ENCODE measurements at regions not wholly inside any gene's neighbourhood (a gene's known extent, or its start where the extent isn't known, plus 50 kb on each side); places are given as distances from the start of the nearest gene placed in this dataset.
"Not testable (repeated sequence)": the region's sequence is repeated elsewhere in the genome, so short reads cannot be mapped to it uniquely, and the experiment has no call there.

- Histone ChIP-seq H3K9me3 (no peaks in the 10 kb centered on the region), H3K4me3 (no peak overlapping the region), H3K27me3 (no peaks in the 10 kb centered on the region), H3K36me3 (no peaks in the 10 kb centered on the region), H3K27ac (replicated peaks in 1 of 4) (no peak overlapping the region), H3K4me1 (no peaks in the 10 kb centered on the region)
- TF ChIP-seq POLR2A (IDR thresholded peaks at IDR 0.05; ENCODE audit: low read depth) (no peak), EP300 (IDR thresholded peaks at IDR 0.05) (no peak), POLR2AphosphoS5 (IDR thresholded peaks at IDR 0.05) (no peak)
- TF ChIP-seq, protein P1, sequence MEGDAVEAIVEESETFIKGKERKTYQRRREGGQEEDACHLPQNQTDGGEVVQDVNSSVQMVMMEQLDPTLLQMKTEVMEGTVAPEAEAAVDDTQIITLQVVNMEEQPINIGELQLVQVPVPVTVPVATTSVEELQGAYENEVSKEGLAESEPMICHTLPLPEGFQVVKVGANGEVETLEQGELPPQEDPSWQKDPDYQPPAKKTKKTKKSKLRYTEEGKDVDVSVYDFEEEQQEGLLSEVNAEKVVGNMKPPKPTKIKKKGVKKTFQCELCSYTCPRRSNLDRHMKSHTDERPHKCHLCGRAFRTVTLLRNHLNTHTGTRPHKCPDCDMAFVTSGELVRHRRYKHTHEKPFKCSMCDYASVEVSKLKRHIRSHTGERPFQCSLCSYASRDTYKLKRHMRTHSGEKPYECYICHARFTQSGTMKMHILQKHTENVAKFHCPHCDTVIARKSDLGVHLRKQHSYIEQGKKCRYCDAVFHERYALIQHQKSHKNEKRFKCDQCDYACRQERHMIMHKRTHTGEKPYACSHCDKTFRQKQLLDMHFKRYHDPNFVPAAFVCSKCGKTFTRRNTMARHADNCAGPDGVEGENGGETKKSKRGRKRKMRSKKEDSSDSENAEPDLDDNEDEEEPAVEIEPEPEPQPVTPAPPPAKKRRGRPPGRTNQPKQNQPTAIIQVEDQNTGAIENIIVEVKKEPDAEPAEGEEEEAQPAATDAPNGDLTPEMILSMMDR (IDR thresholded peaks at IDR 0.05) = no peak
- intact Hi-C loops (cut with DNase I) = no loop called here
- WGBS = 88% methylated on average over 8 of the region's 10 CpGs
- no peak for DNase-seq (ENCODE audit: extremely low spot score)
Measured at GRCh38 chr1:229924639-229925038, 142.4 kb upstream of the GALNT2 start.

DNA sequence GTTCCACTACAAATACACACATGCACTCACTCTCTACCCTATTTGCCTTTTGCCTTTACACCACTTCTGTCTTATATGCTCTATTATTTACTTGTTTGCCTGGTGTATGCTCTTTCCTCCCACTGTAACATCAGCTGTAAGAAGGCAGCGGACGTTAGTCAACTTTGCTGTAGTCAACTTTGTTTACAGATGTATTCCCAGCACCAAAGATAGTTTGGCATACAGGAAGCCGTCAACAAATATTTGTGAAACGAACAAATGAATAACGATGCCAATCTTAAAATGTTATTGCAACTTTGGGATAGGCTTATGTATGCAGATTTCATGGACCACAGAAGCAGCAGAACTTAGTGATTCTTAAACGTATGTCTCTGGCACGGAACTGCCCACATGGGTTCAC, 138.3 kb upstream of the GALNT2 start:
- TF ChIP-seq, protein P1 (IDR thresholded peaks at IDR 0.05) = no peak
- TF ChIP-seq POLR2AphosphoS5 (IDR thresholded peaks at IDR 0.05) (no peak), EP300 (IDR thresholded peaks at IDR 0.05) (no peak), POLR2A (IDR thresholded peaks at IDR 0.05; ENCODE audit: low read depth) (no peak)
- intact Hi-C loops (cut with DNase I) = no loop called here
- DNase-seq (ENCODE audit: extremely low spot score) = peak; percentile 34

DNA sequence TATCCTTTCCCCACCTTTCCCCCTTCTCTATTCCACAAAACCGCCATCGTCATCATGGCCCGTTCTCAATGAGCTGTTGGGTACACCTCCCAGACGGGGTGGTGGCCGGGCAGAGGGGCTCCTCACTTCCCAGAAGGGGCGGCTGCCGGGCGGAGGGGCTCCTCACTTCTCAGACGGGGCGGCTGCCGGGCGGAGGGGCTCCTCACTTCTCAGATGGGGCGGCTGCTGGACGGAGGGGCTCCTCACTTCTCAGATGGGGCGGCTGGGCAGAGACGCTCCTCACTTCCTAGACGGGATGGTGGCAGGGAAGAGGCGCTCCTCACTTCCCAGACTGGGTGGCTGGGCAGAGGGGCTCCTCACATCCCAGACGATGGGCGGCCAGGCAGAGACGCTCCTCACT, 135.3 kb upstream of the GALNT2 start:
- H3K4me1 ChIP-seq; intact Hi-C loops (cut with DNase I); H3K4me3 ChIP-seq; H3K9me3 ChIP-seq; H3K36me3 ChIP-seq; DNase-seq (ENCODE audit: extremely low spot score); H3K27me3 ChIP-seq; H3K27ac ChIP-seq (replicated peaks in 1 of 4): not testable (repeated sequence)
- 97% methylated on average over 9 of the region's 21 CpGs for WGBS

More for the DNA sequence above, 138.3 kb upstream of the GALNT2 start:
- Histone ChIP-seq H3K36me3 (no peaks in the 10 kb centered on the region), H3K27ac (replicated peaks in 1 of 4) (no peak overlapping the region), H3K27me3 (no peaks in the 10 kb centered on the region), H3K4me3 (no peak overlapping the region), H3K9me3 (no peaks in the 10 kb centered on the region), H3K4me1 (no peaks in the 10 kb centered on the region)
- WGBS = 91% methylated on average over 7 of the region's 7 CpGs

- H3K36me3 ChIP-seq; H3K4me1 ChIP-seq; DNase-seq (ENCODE audit: extremely low spot score); H3K27me3 ChIP-seq; H3K4me3 ChIP-seq; H3K9me3 ChIP-seq; intact Hi-C loops (cut with DNase I); H3K27ac ChIP-seq (replicated peaks in 1 of 4): not testable (repeated sequence)
- 88% methylated on average over 6 of the region's 6 CpGs for WGBS
Measured at GRCh38 chr1:229935157-229935556, 131.9 kb upstream of the GALNT2 start.

DNA sequence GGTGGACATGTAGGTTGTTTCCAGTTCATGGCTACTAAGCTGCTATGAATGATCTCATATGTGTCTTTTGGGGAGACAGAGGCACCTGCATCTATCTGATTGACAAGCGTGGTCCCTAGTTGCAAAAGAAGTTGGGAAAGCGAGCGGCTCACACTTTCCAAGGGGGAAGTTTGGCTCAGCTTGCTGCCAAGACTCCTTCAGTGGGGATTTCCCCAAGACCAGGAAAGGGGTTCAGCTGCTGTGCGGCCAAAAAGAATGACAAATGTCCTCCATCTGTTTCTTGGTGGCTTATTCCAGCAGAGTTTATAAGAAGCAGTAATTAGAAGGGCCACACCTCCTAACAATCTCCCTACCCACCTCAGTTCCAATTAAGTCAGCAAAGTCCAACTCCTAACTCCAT, 128.5 kb upstream of the GALNT2 start:
- Histone ChIP-seq H3K27ac (replicated peaks in 1 of 4) (no peak overlapping the region), H3K9me3 (no peaks in the 10 kb centered on the region), H3K27me3 (no peaks in the 10 kb centered on the region), H3K4me1 (peaks cover 0 to 4% (median 0%) of the 10 kb centered on the region in 4 donors), H3K4me3 (no peak overlapping the region), H3K36me3 (no peaks in the 10 kb centered on the region)
- TF ChIP-seq EP300 (IDR thresholded peaks at IDR 0.05) (no peak), POLR2AphosphoS5 (IDR thresholded peaks at IDR 0.05) (no peak), POLR2A (IDR thresholded peaks at IDR 0.05; ENCODE audit: low read depth) (no peak)
- TF ChIP-seq, protein P1 (IDR thresholded peaks at IDR 0.05) = no peak
- DNase-seq (ENCODE audit: extremely low spot score) = no peak
- WGBS = 53% methylated on average over 4 of the region's 4 CpGs
- intact Hi-C loops (cut with DNase I) = no loop called here

DNA sequence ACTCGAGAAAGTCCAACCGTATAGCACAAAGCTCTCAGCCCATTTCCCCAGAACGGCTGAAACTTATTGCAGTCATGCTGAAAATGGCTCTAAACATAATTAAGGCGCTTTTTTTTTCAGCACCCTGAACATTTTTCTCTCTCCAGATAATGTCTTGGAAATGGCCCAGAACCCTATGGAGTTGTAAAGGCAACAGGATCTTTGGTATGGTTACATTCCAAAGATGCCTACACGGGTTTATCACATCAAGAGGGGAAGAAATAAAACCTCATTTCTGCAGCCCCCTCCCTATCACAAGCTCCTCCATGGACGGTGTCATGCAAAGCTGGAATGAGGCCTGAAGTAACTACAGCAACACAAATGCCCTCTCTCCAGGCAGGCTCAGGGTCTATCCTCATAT, 126.4 kb upstream of the GALNT2 start:
- no peak overlapping the region for H3K4me3 ChIP-seq
- TF ChIP-seq POLR2A (IDR thresholded peaks at IDR 0.05; ENCODE audit: low read depth) = no peak
- TF ChIP-seq, protein P1 (IDR thresholded peaks at IDR 0.05) = no peak
- TF ChIP-seq POLR2AphosphoS5 (IDR thresholded peaks at IDR 0.05) = no peak
- no peak for TF ChIP-seq EP300 (IDR thresholded peaks at IDR 0.05)
- no peak for DNase-seq (ENCODE audit: extremely low spot score)
- peaks cover 0 to 4% (median 0%) of the 10 kb centered on the region in 4 donors for H3K4me1 ChIP-seq
- no peaks in the 10 kb centered on the region for H3K27me3 ChIP-seq
- no peaks in the 10 kb centered on the region for H3K9me3 ChIP-seq
- no peaks in the 10 kb centered on the region for H3K36me3 ChIP-seq
- H3K27ac ChIP-seq (replicated peaks in 1 of 4) = no peak overlapping the region
- WGBS = 82% methylated on average over 6 of the region's 6 CpGs
- intact Hi-C loops (cut with DNase I) = no loop called here

All from esophagus muscularis mucosa (tissue), 4 donors.